Hematopoietic multipotent progenitor cell (in vitro differentiated cells): ENCODE measurements at regions not wholly inside any gene's neighbourhood (a gene's known extent, or its start where the extent isn't known, plus 50 kb on each side); places are given as distances from the start of the nearest gene placed in this dataset. TPM values are rescaled to one million over a fixed set of nuclear protein-coding genes. Genes with fewer than 3 reads are reported as not detected.

Experiments
- DNase-seq, 3 donors: peaks; one replicate each; pipeline ENCODE4 v3.0.0-alpha.2; 2011 to 2015; ENCODE audit warnings: low read depth in 2 of 3, low spot score in 2 of 3
- small RNA-seq: library from RNA; depleted of rRNA; stranded (forward); fragments of <200 nt; gene quantifications from one replicate; pipeline ENCODE3, GENCODE V24; 2012

- no peak for DNase-seq
These were observed 123.8 kb downstream of the TM9SF2 start for GRCh38 chr13:99624936-99625540.

- DNase-seq = no peak
These were observed 119.5 kb downstream of the TM9SF2 start for GRCh38 chr13:99620806-99621205.

- DNase-seq = no peak
These were observed 117.9 kb downstream of the TM9SF2 start for GRCh38 chr13:99619207-99619606.

GRCh38 chr13:99617474-99618255, 116.4 kb downstream of the TM9SF2 start:
- DNase-seq = peak in 2 of 3 donors; percentile 19 to 57

GRCh38 chr13:99614465-99614885, 113.2 kb downstream of the TM9SF2 start:
- peak in 2 of 3 donors; percentile 52 to 69 for DNase-seq

Small RNA genes in the stretch of these regions (small RNA-seq; reads per million reads assigned to genes)
- gene MIR4306 (not detected), gene RF00402 (not detected)
